GM06990 (cell line): ENCODE measurements at regions not wholly inside any gene's neighbourhood (a gene's known extent, or its start where the extent isn't known, plus 50 kb on each side); places are given as distances from the start of the nearest gene placed in this dataset.

Experiments used
- DNase-seq: peaks from one replicate; pipeline ENCODE4 v3.0.0-alpha.2; 2011; ENCODE audit not compliant: insufficient read length; ENCODE audit errors: extremely low read depth
- H3K27me3 ChIP-seq: replicated peaks from 2 replicates; pipeline ENCODE4 v1.6.0; 2011; ENCODE audit warnings: low read length; ENCODE audit not compliant: control insufficient read depth, insufficient read depth
- H3K36me3 ChIP-seq: 2 replicates; pipeline ENCODE4 v1.5.1; 2011; ENCODE audit warnings: low read length; ENCODE audit not compliant: control insufficient read depth, insufficient read depth
- H3K4me3 ChIP-seq: replicated peaks from 2 replicates; pipeline ENCODE4 v1.5.1; 2011; ENCODE audit warnings: low read depth, mild to moderate bottlenecking, control low read depth, low read length
- CTCF ChIP-seq: IDR thresholded peaks from 2 replicates; pipeline ENCODE4 v1.5.1; 2011; ENCODE audit warnings: low read length, control low read depth, mild to moderate bottlenecking, inconsistent platforms; ENCODE audit not compliant: insufficient read depth, poor library complexity, severe bottlenecking

- no peak overlapping the region for H3K4me3 ChIP-seq
- no peak for DNase-seq
- no peaks in the 10 kb centered on the region for H3K27me3 ChIP-seq
- TF ChIP-seq CTCF: no peak
- no peaks in the 10 kb centered on the region for H3K36me3 ChIP-seq
Measured at GRCh38 chr6:19755181-19755580, 82.0 kb upstream of the ID4 start.

GRCh38 chr6:19757036-19757435 lies 80.1 kb upstream of the ID4 start:
- no peaks in the 10 kb centered on the region for H3K27me3 ChIP-seq
- no peak for TF ChIP-seq CTCF
- no peak overlapping the region for H3K4me3 ChIP-seq
- H3K36me3 ChIP-seq: no peaks in the 10 kb centered on the region
- DNase-seq: no peak

- H3K27me3 ChIP-seq: no peaks in the 10 kb centered on the region
- no peaks in the 10 kb centered on the region for H3K36me3 ChIP-seq
- no peak for DNase-seq
- TF ChIP-seq CTCF: no peak
- H3K4me3 ChIP-seq: no peak overlapping the region
Measured at GRCh38 chr6:19759117-19759880, 77.9 kb upstream of the ID4 start.

- TF ChIP-seq CTCF: no peak
- no peak for DNase-seq
- Histone ChIP-seq H3K4me3 (no peak overlapping the region), H3K36me3 (no peaks in the 10 kb centered on the region), H3K27me3 (no peaks in the 10 kb centered on the region)
Measured at GRCh38 chr6:19761121-19761520, 76.0 kb upstream of the ID4 start.

- DNase-seq: no peak
- Histone ChIP-seq H3K36me3 (no peaks in the 10 kb centered on the region), H3K4me3 (no peak overlapping the region), H3K27me3 (no peaks in the 10 kb centered on the region)
- no peak for TF ChIP-seq CTCF
Measured at GRCh38 chr6:19771753-19772336, 65.3 kb upstream of the ID4 start.

GRCh38 chr6:19772891-19773290 lies 64.3 kb upstream of the ID4 start:
- H3K27me3 ChIP-seq: no peaks in the 10 kb centered on the region
- no peak overlapping the region for H3K4me3 ChIP-seq
- no peaks in the 10 kb centered on the region for H3K36me3 ChIP-seq
- no peak for DNase-seq
- TF ChIP-seq CTCF: no peak
